ENCODE measurements at regions not wholly inside any gene's neighbourhood (a gene's known extent, or its start where the extent isn't known, plus 50 kb on each side); places are given as distances from the start of the nearest gene placed in this dataset.

DNA sequence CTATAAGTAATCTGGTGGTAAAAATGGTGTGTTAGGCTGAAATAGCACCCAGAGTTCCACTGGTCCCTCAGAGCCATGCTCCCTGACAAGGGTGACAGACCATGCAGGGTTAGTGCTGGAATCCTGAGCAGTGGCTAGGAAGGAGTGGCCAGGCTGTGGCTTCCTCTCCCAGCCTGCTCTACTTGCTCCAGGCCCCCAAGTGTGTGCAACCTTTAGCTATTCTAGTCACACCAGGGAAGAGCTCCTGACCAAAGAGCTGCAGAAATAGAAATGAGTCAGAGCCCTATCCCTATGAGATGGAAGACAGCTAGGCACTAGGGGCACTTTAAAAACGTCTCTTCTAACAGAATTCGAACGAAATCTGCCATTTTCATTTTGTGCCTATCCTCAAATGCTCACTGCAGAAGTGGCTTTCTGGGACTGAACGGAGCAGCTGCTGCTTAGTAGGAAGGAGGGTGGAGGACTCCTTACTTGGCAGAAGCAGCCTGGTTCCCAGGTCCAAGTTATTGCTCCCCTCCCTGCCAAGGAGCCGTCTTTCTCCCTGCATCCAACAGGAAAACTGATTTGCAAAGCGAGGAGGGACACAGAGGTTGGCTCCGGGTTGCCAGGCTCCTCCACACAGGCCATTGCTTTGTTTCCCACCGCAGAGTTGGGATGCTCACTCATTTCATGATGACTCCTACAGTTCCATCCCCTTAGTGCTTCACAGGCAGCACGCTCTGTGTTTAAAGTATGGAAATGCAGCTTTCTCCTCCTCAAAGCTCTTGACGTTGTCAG lies 754.5 kb downstream of the C6orf118 start:
- TF ChIP-seq EP300 (IDR thresholded peaks at IDR 0.05; ENCODE audit: borderline replicate concordance) (no peak), NFIC (IDR thresholded peaks at IDR 0.05) (no peak), TCF12 (IDR thresholded peaks at IDR 0.05; ENCODE audit: low read depth) (no peak), CEBPB (IDR thresholded peaks at IDR 0.05) (no peak), FOXM1 (IDR thresholded peaks at IDR 0.05; ENCODE audit: borderline replicate concordance, low read depth) (no peak), EGR1 (IDR thresholded peaks at IDR 0.05) (no peak), YY1 (IDR thresholded peaks at IDR 0.05; ENCODE audit: low read depth) (no peak), RAD21 (IDR thresholded peaks at IDR 0.05; ENCODE audit: low read depth) (no peak)
- TF ChIP-seq, protein P1, sequence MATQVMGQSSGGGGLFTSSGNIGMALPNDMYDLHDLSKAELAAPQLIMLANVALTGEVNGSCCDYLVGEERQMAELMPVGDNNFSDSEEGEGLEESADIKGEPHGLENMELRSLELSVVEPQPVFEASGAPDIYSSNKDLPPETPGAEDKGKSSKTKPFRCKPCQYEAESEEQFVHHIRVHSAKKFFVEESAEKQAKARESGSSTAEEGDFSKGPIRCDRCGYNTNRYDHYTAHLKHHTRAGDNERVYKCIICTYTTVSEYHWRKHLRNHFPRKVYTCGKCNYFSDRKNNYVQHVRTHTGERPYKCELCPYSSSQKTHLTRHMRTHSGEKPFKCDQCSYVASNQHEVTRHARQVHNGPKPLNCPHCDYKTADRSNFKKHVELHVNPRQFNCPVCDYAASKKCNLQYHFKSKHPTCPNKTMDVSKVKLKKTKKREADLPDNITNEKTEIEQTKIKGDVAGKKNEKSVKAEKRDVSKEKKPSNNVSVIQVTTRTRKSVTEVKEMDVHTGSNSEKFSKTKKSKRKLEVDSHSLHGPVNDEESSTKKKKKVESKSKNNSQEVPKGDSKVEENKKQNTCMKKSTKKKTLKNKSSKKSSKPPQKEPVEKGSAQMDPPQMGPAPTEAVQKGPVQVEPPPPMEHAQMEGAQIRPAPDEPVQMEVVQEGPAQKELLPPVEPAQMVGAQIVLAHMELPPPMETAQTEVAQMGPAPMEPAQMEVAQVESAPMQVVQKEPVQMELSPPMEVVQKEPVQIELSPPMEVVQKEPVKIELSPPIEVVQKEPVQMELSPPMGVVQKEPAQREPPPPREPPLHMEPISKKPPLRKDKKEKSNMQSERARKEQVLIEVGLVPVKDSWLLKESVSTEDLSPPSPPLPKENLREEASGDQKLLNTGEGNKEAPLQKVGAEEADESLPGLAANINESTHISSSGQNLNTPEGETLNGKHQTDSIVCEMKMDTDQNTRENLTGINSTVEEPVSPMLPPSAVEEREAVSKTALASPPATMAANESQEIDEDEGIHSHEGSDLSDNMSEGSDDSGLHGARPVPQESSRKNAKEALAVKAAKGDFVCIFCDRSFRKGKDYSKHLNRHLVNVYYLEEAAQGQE (IDR thresholded peaks at IDR 0.05; ENCODE audit: low read depth): no peak
- TF ChIP-seq, protein P2, sequence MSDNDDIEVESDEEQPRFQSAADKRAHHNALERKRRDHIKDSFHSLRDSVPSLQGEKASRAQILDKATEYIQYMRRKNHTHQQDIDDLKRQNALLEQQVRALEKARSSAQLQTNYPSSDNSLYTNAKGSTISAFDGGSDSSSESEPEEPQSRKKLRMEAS (IDR thresholded peaks at IDR 0.05): no peak
